ENCODE measurements at regions not wholly inside any gene's neighbourhood (a gene's known extent, or its start where the extent isn't known, plus 50 kb on each side); places are given as distances from the start of the nearest gene placed in this dataset.

- no peak for TF ChIP-seq CTCF (IDR thresholded peaks at IDR 0.05)
- TF ChIP-seq POLR2A (IDR thresholded peaks at IDR 0.05), result no peak
- no peak for TF ChIP-seq POLR2AphosphoS5 (IDR thresholded peaks at IDR 0.05)
- Histone ChIP-seq H3K36me3 (no peaks in the 10 kb centered on the region), H3K4me1 (replicated peaks) (no peaks in the 10 kb centered on the region), H3K4me3 (no peak overlapping the region), H3K27me3 (replicated peaks; ENCODE audit: insufficient read depth) (no peaks in the 10 kb centered on the region), H3K27ac (no peak overlapping the region), H3K9me3 (no peaks in the 10 kb centered on the region)
- 91% methylated on average over 7 of the region's 7 CpGs for WGBS
- DNase-seq (ENCODE audit: low spot score), result no peak
- intact Hi-C loops (cut with DNase I), result no loop called here
Measured at GRCh38 chr14:98296895-98297294, 975.1 kb downstream of the BCL11B start.

DNA sequence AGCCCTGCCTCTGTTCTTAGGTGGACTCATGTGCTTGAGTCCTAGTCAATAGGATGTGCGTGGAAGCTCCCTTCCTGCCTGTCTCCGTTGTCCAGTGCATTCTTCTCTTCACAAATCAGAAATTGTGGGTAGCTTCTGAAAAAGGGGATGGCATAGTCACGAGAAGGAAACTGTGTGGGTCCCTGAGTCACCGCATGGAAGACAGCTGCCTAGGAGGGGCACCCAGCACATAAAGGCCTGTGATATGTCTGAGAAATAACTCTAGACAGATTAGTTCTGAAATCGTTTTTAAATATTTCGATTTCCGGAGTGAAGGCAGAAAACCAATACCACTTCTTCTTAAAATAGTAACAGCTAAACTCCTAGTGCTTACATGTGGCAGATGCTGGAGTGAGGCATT is 974.4 kb downstream of the BCL11B start:
- intact Hi-C loops (cut with DNase I), result no loop called here
- H3K27me3 ChIP-seq (replicated peaks; ENCODE audit: insufficient read depth), result no peaks in the 10 kb centered on the region
- H3K4me3 ChIP-seq, result no peak overlapping the region
- no peaks in the 10 kb centered on the region for H3K36me3 ChIP-seq
- WGBS, result 90% methylated on average over 7 of the region's 7 CpGs
- TF ChIP-seq POLR2AphosphoS5 (IDR thresholded peaks at IDR 0.05), result no peak
- TF ChIP-seq CTCF (IDR thresholded peaks at IDR 0.05), result no peak
- no peak for TF ChIP-seq POLR2A (IDR thresholded peaks at IDR 0.05)
- no peaks in the 10 kb centered on the region for H3K4me1 ChIP-seq (replicated peaks)
- H3K9me3 ChIP-seq, result no peaks in the 10 kb centered on the region
- H3K27ac ChIP-seq, result no peak overlapping the region
- no peak for DNase-seq (ENCODE audit: low spot score)

DNA sequence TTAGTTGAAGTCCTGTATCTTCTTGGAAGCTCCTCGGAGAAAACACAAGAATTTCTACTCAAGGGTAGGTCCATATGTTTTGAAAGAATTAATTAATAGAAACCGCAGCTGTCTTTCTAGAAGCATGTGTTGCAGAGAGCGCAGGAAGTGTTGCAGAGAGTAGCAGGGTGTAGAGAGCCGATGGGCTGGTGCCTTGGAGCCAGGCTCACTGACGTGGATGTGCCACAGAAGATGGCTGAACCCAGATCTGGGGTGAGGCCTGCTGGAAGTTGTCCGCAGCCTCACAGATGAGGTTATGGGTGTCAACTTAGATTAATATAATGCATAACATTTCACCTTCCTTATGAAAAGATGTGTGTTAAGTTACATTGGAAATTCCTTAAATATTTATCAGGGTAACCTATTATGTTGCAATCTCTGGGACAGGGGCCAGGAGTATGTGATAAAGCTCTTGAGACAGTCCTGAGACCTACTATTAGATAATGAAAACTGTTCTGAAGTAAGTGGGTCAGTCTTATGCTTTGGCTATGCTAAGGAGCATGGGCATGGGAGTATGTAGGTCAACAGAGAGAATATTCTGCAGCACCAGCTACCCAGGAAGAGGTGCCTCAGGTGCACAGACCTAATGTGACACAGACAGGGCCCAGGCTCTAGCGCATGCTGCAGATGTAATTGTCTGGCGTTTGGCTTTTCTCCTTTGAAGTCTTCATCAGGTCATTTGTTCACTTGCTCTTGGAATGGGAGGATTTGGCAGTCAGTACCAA is 973.3 kb downstream of the BCL11B start:
- 90% methylated on average over 8 of the region's 8 CpGs for WGBS
- no peak for DNase-seq (ENCODE audit: low spot score)
- no peak overlapping the region for H3K4me3 ChIP-seq
- H3K4me1 ChIP-seq (replicated peaks), result no peaks in the 10 kb centered on the region
- H3K27ac ChIP-seq, result no peak overlapping the region
- H3K27me3 ChIP-seq (replicated peaks; ENCODE audit: insufficient read depth), result no peaks in the 10 kb centered on the region
- intact Hi-C loops (cut with DNase I), result no loop called here
- H3K36me3 ChIP-seq, result no peaks in the 10 kb centered on the region
- TF ChIP-seq CTCF (IDR thresholded peaks at IDR 0.05) (no peak), POLR2AphosphoS5 (IDR thresholded peaks at IDR 0.05) (no peak), POLR2A (IDR thresholded peaks at IDR 0.05) (no peak)
- no peaks in the 10 kb centered on the region for H3K9me3 ChIP-seq

DNA sequence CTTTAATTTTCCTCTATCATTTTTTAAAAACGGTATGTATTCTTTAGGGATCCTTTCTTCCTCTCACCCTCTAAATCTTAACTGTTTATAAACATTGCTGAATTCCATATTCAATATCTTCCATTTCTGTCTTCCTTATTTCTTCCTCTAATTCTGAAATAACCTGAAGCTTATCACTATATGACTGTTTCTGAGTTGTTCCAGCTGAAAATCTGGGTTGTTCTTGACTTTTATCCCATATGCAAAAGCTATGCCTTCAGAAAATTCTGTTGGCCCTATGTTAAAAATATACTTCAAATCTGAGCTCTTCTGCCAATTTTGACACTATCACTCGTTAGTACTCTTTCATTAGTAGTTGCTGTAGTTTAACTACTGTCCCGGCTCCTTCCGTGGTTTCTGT is 970.3 kb downstream of the BCL11B start:
- TF ChIP-seq POLR2A (IDR thresholded peaks at IDR 0.05), result no peak
- TF ChIP-seq POLR2AphosphoS5 (IDR thresholded peaks at IDR 0.05), result no peak
- no peak for TF ChIP-seq CTCF (IDR thresholded peaks at IDR 0.05)
- intact Hi-C loops (cut with DNase I), result no loop called here

GRCh38 chr14:98304574-98304973 is 967.4 kb downstream of the BCL11B start:
- H3K36me3 ChIP-seq, result no peaks in the 10 kb centered on the region
- no peak overlapping the region for H3K4me3 ChIP-seq
- H3K27ac ChIP-seq, result peak overlapping the region in 1 of 2 donors; percentile 39
- H3K27me3 ChIP-seq (replicated peaks; ENCODE audit: insufficient read depth), result no peaks in the 10 kb centered on the region
- DNase-seq (ENCODE audit: low spot score), result peak; percentile 27
- intact Hi-C loops (cut with DNase I), result no loop called here
- WGBS, result 24% methylated on average over 3 of the region's 3 CpGs
- peak; percentile 94 for TF ChIP-seq POLR2AphosphoS5 (IDR thresholded peaks at IDR 0.05)
- no peak for TF ChIP-seq CTCF (IDR thresholded peaks at IDR 0.05)
- no peaks in the 10 kb centered on the region for H3K4me1 ChIP-seq (replicated peaks)
- H3K9me3 ChIP-seq, result no peaks in the 10 kb centered on the region

More for the DNA sequence above, 970.3 kb downstream of the BCL11B start:
- Histone ChIP-seq H3K36me3 (no peaks in the 10 kb centered on the region), H3K4me1 (replicated peaks) (no peaks in the 10 kb centered on the region), H3K9me3 (no peaks in the 10 kb centered on the region), H3K27ac (no peak overlapping the region), H3K27me3 (replicated peaks; ENCODE audit: insufficient read depth) (no peaks in the 10 kb centered on the region), H3K4me3 (no peak overlapping the region)
- WGBS, result 89% methylated on average over 4 of the region's 4 CpGs
- no peak for DNase-seq (ENCODE audit: low spot score)

All from prostate gland (tissue), 2 donors.